A549 (cell line): ENCODE measurements at regions not wholly inside any gene's neighbourhood (a gene's known extent, or its start where the extent isn't known, plus 50 kb on each side); places are given as distances from the start of the nearest gene placed in this dataset.

Experiments
- BHLHE40 ChIP-seq: IDR thresholded peaks from 2 replicates; pipeline ENCODE4 v1.6.1; 2012; ENCODE audit warnings: low read depth, low read length, inconsistent platforms
- CTCF ChIP-seq: fragments of >200 bp; sonication (Bioruptor Twin); formaldehyde crosslinking; IDR thresholded peaks from 3 replicates; pipeline ENCODE4 v1.5.1; 2016
- ELK1 ChIP-seq: fragments of 150-350 bp; IDR thresholded peaks from 2 replicates; pipeline ENCODE4 v1.6.1; 2014; ENCODE audit warnings: low read depth, mild to moderate bottlenecking, low read length
- GATA3 ChIP-seq: IDR thresholded peaks from 2 replicates; pipeline ENCODE4 v1.6.1; 2012; ENCODE audit warnings: borderline replicate concordance
- JUNB ChIP-seq: fragments of >200 bp; sonication (Bioruptor Twin); formaldehyde crosslinking; IDR thresholded peaks from 2 replicates; pipeline ENCODE4 v1.6.1; 2016
- MYC ChIP-seq: IDR thresholded peaks from 2 replicates; pipeline ENCODE4 v1.6.1; 2012; ENCODE audit warnings: mild to moderate bottlenecking, inconsistent platforms, low read length, improper control_type of control experiment, borderline replicate concordance
- PHF8 ChIP-seq: fragments of 200-600 bp; sonication (generic); IDR thresholded peaks from 2 replicates; pipeline ENCODE4 v1.6.1; 2016; ENCODE audit warnings: low read depth, mild to moderate bottlenecking, antibody characterized with exemption, moderate library complexity, borderline replicate concordance
- POLR2A ChIP-seq: IDR thresholded peaks from 2 replicates; pipeline ENCODE4 v1.6.1; 2012; ENCODE audit warnings: mild to moderate bottlenecking, low read length
- USF2 ChIP-seq: fragments of 450-650 bp; IDR thresholded peaks from 2 replicates; pipeline ENCODE4 v1.6.1; 2014; ENCODE audit warnings: antibody characterized with exemption
- ZSCAN20 ChIP-seq: fragments of 250-450 bp; sonication (Bioruptor Pico); IDR thresholded peaks from 2 replicates; pipeline ENCODE4 v1.8.0; 2022; ENCODE audit warnings: mild to moderate bottlenecking, moderate library complexity

GRCh38 chr10:91566115-91566514 is 66.8 kb downstream of the PPP1R3C start:
- TF ChIP-seq ZSCAN20 (CRISPR knock-in tag), result no peak
- TF ChIP-seq CTCF, result no peak
- no peak for TF ChIP-seq ELK1
- no peak for TF ChIP-seq POLR2A
- TF ChIP-seq JUNB, result no peak
- TF ChIP-seq MYC, result no peak
- TF ChIP-seq GATA3, result no peak
- no peak for TF ChIP-seq BHLHE40
- TF ChIP-seq USF2, result no peak
- no peak for TF ChIP-seq PHF8
